ENCODE measurements at regions not wholly inside any gene's neighbourhood (a gene's known extent, or its start where the extent isn't known, plus 50 kb on each side); places are given as distances from the start of the nearest gene placed in this dataset.
"Not testable (repeated sequence)": the region's sequence is repeated elsewhere in the genome, so short reads cannot be mapped to it uniquely, and the experiment has no call there.

- not testable (repeated sequence) for DNase-seq
Observed at GRCh38 chr4:57300300-57300699, 190.1 kb upstream of the IGFBP7 start.

DNA sequence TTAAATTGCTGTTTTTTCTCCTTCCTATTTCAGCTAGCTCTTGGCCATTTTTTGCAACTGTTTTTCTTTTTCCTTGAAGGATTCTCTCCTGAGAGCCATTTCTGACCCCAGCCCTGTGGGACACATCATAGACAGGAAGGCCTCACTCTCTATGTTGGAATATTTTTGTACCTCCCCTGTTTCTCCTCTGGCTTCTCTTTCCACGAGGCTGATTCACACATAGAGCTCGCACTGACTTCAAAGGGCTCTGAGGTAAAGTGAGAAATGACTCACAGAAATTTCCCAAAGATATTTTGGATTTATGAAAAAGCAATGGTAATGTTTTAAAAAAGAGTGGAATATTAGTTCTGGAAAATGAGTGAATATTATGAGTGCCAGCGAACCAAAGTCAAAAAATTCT is 181.7 kb upstream of the IGFBP7 start:
- no peak for DNase-seq

- no peak for DNase-seq
Observed at GRCh38 chr4:57287687-57288604, 177.8 kb upstream of the IGFBP7 start.

GRCh38 chr4:57282933-57283310 is 172.7 kb upstream of the IGFBP7 start:
- DNase-seq: no peak

- no peak for DNase-seq
Observed at GRCh38 chr4:57280481-57280880, 170.3 kb upstream of the IGFBP7 start.

DNA sequence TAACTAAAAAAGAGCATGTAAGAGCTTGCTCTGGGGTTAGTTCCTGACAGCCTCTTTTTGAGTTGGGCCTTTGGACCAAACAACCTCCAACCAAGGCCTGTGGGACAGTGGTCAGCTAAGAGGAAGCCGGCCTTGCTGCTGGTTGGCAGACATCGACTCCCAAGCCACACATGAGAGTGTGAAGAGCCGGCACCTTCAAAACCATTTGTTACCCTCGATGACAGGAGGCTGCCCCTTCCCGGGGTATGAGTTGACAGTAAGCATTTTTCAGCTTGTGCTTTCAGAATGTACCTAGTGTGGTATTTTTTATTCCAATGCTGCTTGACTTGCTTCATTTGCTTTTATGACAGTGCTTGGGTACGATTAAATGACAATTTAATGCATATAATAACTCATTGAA is 168.6 kb upstream of the IGFBP7 start:
- DNase-seq: no peak

- no peak for DNase-seq
Observed at GRCh38 chr4:57274082-57274481, 163.9 kb upstream of the IGFBP7 start.

DNA sequence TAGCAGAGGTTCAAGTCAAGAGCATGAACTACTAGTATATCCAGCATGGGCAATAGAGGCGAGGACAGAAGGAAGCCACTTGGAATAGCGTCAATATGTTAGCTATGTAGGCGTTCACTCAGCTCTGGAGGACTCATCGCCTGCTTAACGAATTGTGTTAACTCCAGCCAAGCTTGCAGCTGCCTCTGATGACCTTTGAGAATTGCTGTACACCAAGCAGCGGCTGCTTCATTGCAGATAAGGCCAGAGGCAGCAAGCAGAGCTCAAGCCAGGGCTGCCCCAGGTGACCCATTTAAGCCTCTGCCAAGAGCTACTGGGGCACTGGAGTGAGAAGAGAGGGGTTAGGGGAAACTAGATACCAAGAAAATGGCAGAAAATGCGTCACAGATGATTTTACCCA is 160.2 kb upstream of the IGFBP7 start:
- no peak for DNase-seq

- DNase-seq: no peak
Observed at GRCh38 chr4:57265831-57266582, 155.8 kb upstream of the IGFBP7 start.

- no peak for DNase-seq
Observed at GRCh38 chr4:57254754-57255153, 144.6 kb upstream of the IGFBP7 start.

- DNase-seq: no peak
Observed at GRCh38 chr4:57249083-57249482, 138.9 kb upstream of the IGFBP7 start.

GRCh38 chr4:57243076-57243475 is 132.9 kb upstream of the IGFBP7 start:
- no peak for DNase-seq

- no peak for DNase-seq
Observed at GRCh38 chr4:57234252-57234775, 124.1 kb upstream of the IGFBP7 start.

DNA sequence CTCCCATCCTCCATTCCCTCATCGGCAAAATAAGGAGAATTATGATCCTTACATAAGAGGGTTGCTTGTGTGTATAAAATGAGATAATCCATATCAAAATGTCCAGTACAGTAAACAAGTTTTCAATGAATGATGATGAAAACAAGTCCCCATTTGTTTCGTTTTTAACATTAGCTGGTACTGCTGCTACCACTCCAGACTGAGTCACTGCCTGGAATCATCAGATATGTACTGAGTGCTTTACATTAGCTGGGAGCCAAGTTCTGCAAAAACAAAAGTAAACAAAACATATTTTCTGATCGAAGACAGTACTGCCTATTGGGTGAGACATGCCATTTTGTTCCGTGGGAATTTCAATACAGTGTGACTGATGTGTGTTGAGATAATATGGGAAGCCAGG is 123.2 kb upstream of the IGFBP7 start:
- DNase-seq: no peak

DNA sequence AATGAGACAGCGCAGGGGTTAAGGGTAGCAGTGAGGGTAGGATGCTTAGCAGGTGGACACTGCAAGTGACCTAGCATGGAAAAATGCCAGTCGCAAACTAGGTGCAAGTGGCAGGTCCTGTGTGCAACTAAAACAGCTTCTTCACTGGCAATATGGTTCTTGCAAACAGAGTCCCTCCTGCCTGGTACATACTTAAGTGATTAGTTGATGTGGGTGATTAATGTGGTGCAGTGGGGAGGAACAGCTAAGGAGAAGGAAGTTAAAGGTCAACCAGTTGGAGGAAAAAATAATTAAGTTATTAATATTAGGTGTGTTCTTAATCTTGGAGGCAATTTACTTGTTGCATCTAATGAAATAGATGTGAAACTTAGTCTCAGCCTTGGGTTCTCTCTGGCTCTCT is 121.6 kb upstream of the IGFBP7 start:
- no peak for DNase-seq

DNA sequence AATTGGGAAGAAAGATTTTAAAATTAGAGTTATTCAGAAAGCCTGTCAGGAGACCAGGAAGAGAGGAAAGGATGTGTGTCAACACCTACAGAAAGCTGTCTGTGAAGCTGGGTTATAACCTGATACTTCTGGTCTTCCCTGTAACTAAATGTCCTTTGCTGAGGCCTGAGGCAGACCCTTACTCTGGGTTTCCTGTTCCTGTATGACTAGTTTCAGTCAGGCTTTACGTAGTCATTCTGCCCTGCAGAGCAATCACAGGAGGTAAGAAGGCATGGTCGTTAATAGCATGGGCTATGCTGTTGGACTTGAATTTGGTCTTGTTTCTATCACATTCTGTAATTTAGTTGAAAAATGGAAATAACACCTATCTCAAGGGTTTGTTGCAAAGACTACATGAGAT is 110.5 kb upstream of the IGFBP7 start:
- DNase-seq: no peak

DNA sequence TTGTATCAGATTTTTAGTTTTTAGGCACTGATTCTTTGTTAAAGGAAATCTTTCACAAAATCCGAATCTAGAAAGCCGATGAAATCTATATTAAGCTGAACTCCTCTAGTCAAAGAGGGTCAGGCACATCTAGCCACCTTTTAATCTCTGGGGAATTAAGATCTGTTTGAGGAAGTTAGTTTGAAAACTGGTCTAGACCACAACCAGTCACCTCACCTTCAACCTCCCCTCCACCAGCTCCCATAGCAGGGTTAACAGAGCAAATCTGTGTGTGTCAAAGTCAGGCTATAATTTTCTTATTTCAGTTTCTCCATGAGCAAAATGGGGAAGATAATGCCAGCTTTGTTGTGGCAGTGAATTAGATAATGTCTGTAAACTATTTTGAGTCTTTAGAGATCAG is 110.0 kb upstream of the IGFBP7 start:
- DNase-seq: no peak

DNA sequence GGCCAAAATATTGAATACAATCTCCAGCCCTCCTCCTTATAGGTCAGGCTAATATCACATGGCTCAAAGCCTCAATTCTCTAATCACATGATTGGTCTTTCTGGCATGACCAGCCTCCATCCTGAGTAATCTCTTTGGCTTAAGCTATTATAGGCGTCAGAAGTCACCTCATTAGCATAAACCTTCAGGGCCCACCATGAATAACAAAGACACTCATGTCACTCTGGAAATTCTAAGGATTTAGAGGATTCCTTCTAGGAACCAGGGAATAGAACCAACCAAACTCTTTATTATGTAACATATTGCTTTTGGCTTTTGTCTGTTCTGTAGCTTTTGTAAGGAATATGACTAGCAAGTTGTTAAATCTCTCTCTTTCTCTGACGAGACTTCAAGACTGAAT is 109.2 kb upstream of the IGFBP7 start:
- no peak for DNase-seq

- DNase-seq: no peak
Observed at GRCh38 chr4:57214654-57215411, 104.6 kb upstream of the IGFBP7 start.

GRCh38 chr4:57211131-57211530 is 100.9 kb upstream of the IGFBP7 start:
- no peak for DNase-seq

DNA sequence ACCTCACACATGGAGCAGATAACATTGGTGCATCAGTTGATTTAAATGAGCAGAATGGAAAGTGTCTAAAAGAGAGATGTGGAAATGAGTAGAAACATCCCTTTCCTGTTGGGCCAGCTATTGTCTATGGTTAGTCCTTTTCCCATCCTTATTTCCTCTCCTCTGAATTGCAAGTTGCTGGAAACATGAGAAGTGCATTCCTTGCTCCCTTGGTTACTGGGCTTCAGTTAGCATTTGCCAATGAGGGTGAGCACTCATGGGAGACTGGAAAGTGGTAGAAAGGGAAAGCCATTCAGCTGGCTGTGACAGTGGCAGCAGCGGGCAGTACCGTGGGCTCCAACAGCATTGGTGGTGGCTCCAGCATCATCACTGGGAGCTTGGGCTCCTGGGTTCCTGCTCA is 96.0 kb upstream of the IGFBP7 start:
- DNase-seq: no peak

GRCh38 chr4:57205580-57205979 is 95.4 kb upstream of the IGFBP7 start:
- no peak for DNase-seq

GRCh38 chr4:57200799-57201327 is 90.7 kb upstream of the IGFBP7 start:
- no peak for DNase-seq
